GM12875 (cell line): ENCODE measurements at regions not wholly inside any gene's neighbourhood (a gene's known extent, or its start where the extent isn't known, plus 50 kb on each side); places are given as distances from the start of the nearest gene placed in this dataset.

Source experiments
- H3K4me3 ChIP-seq: one replicate; pipeline ENCODE4 v1.5.1; 2011; ENCODE audit warnings: low read depth, low read length, control low read depth
- CTCF ChIP-seq: IDR thresholded peaks from 2 replicates; pipeline ENCODE4 v1.5.1; 2011; ENCODE audit warnings: low read depth, mild to moderate bottlenecking, control low read depth, inconsistent platforms, low read length, moderate library complexity, borderline replicate concordance; ENCODE audit not compliant: insufficient read depth

- no peak for TF ChIP-seq CTCF
- H3K4me3 ChIP-seq = no peak overlapping the region
These were observed 539.8 kb upstream of the RAB6C start for GRCh38 chr2:129439406-129440302.

- no peak for TF ChIP-seq CTCF
- no peak overlapping the region for H3K4me3 ChIP-seq
These were observed 537.9 kb upstream of the RAB6C start for GRCh38 chr2:129441610-129442009.

GRCh38 chr2:129443235-129443864 lies 536.1 kb upstream of the RAB6C start:
- TF ChIP-seq CTCF = no peak
- H3K4me3 ChIP-seq = no peak overlapping the region

GRCh38 chr2:129443865-129444739 lies 535.4 kb upstream of the RAB6C start:
- no peak for TF ChIP-seq CTCF
- H3K4me3 ChIP-seq = no peak overlapping the region

GRCh38 chr2:129444751-129445150 lies 534.7 kb upstream of the RAB6C start:
- no peak overlapping the region for H3K4me3 ChIP-seq
- no peak for TF ChIP-seq CTCF

GRCh38 chr2:129456691-129457090 lies 522.8 kb upstream of the RAB6C start:
- TF ChIP-seq CTCF = no peak
- H3K4me3 ChIP-seq = no peak overlapping the region
